IMR-90 (cell line): ENCODE measurements at regions not wholly inside any gene's neighbourhood (a gene's known extent, or its start where the extent isn't known, plus 50 kb on each side); places are given as distances from the start of the nearest gene placed in this dataset.

Source experiments
- ATAC-seq: fragments of 200-7000 bp; cut with Tn5 transposase; 2 replicates; pipeline ENCODE4 v1.9.1; 2020; ENCODE audit warnings: low read depth, mild to moderate bottlenecking, moderate library complexity
- BruUV-seq: library from RNA; stranded (reverse); fragments of 400-500 nt; replicated peaks from 2 replicates; lab custom pipeline; 2021; lab: Mats Ljungman, UMichigan
- CTCF ChIA-PET: fragments of 300-600 bp; formaldehyde crosslinking; extraction: SDS; loops from one replicate; lab custom pipeline; 2021; ENCODE audit warnings: antibody characterized with exemption; lab: Yijun Ruan, JAX
- POLR2A ChIA-PET: fragments of 300-600 bp; sonication (Branson Sonifier 250); formaldehyde crosslinking; loops from one replicate; lab custom pipeline; 2022; ENCODE audit warnings: antibody characterized with exemption; ENCODE audit not compliant: unreplicated experiment; lab: Charles Lee
- DNase-seq: peaks from one replicate; pipeline ENCODE4 v3.0.0; 2013
- H2AFZ ChIP-seq: replicated peaks from 2 replicates; pipeline ENCODE3; 2013; ENCODE audit warnings: low read length, mild to moderate bottlenecking; ENCODE audit not compliant: poor library complexity
- H2AK5ac ChIP-seq: 2 replicates; pipeline ENCODE4 v1.6.1; 2013; ENCODE audit warnings: low read depth, low read length, inconsistent platforms
- H2AK9ac ChIP-seq: replicated peaks from 2 replicates; pipeline ENCODE3; 2013; ENCODE audit warnings: mild to moderate bottlenecking, low read depth, low read length, moderate library complexity; ENCODE audit not compliant: poor library complexity
- H2BK120ac ChIP-seq: 2 replicates; pipeline ENCODE4 v1.6.1; 2013; ENCODE audit warnings: low read depth, low read length, inconsistent platforms
- H2BK15ac ChIP-seq: 3 replicates; pipeline ENCODE4 v1.6.1; 2013; ENCODE audit warnings: low read depth, low read length, inconsistent platforms
- H2BK20ac ChIP-seq: 2 replicates; pipeline ENCODE4 v1.6.1; 2013; ENCODE audit warnings: low read depth, mild to moderate bottlenecking, inconsistent platforms, low read length, moderate library complexity
- H2BK5ac ChIP-seq: 2 replicates; pipeline ENCODE4 v1.6.1; 2013; ENCODE audit warnings: mild to moderate bottlenecking, low read depth, low read length, inconsistent platforms; ENCODE audit not compliant: poor library complexity, severe bottlenecking
- H3K14ac ChIP-seq: replicated peaks from 2 replicates; pipeline ENCODE4 v1.6.1; 2013; ENCODE audit warnings: low read depth, low read length, inconsistent platforms
- H3K18ac ChIP-seq: 2 replicates; pipeline ENCODE4 v1.6.1; 2013; ENCODE audit warnings: low read depth, low read length, control low read depth
- H3K23ac ChIP-seq: 2 replicates; pipeline ENCODE4 v1.6.1; 2013; ENCODE audit warnings: low read depth, low read length, inconsistent platforms
- H3K27ac ChIP-seq: 2 replicates; pipeline ENCODE4 v1.5.1; 2013; ENCODE audit warnings: mild to moderate bottlenecking, control low read depth, low read length; ENCODE audit not compliant: insufficient read depth
- H3K27me3 ChIP-seq: 2 replicates; pipeline ENCODE4 v1.6.1; 2013; ENCODE audit warnings: low read length; ENCODE audit not compliant: control insufficient read depth, insufficient read depth
- H3K36me3 ChIP-seq: 2 replicates; pipeline ENCODE4 v1.6.1; 2013; ENCODE audit warnings: low read length, mixed read lengths; ENCODE audit not compliant: control insufficient read depth, insufficient read depth
- H3K4ac ChIP-seq: 2 replicates; pipeline ENCODE4 v1.6.1; 2013; ENCODE audit warnings: low read depth, low read length, inconsistent platforms
- H3K4me1 ChIP-seq: 2 replicates; pipeline ENCODE4 v1.6.1; 2013; ENCODE audit warnings: low read length, mixed read lengths; ENCODE audit not compliant: control insufficient read depth, insufficient read depth
- H3K4me2 ChIP-seq: 2 replicates; pipeline ENCODE4 v1.6.1; 2013; ENCODE audit warnings: low read depth, mild to moderate bottlenecking, control low read depth, low read length, moderate library complexity
- H3K4me3 ChIP-seq: 2 replicates; pipeline ENCODE4 v1.5.1; 2013; ENCODE audit warnings: low read depth, mild to moderate bottlenecking, control low read depth, low read length, moderate library complexity; ENCODE audit not compliant: insufficient read depth
- H3K56ac ChIP-seq: 2 replicates; pipeline ENCODE4 v1.6.1; 2013; ENCODE audit warnings: low read length, inconsistent platforms; ENCODE audit not compliant: insufficient read depth; ENCODE audit errors: extremely low read depth
- H3K79me1 ChIP-seq, 2 experiments: 2 replicates each; pipeline ENCODE4 v1.6.1; 2013; ENCODE audit warnings: low read length in 2 of 2, inconsistent platforms in 1 of 2, low read depth in 1 of 2
- H3K9ac ChIP-seq: 2 replicates; pipeline ENCODE4 v1.6.1; 2013; ENCODE audit warnings: low read depth, low read length, control low read depth
- H3K9me1 ChIP-seq: 2 replicates; pipeline ENCODE4 v1.6.1; 2013; ENCODE audit warnings: low read length, inconsistent platforms; ENCODE audit not compliant: insufficient read depth
- H3K9me3 ChIP-seq: 2 replicates; pipeline ENCODE4 v1.6.1; 2013; ENCODE audit warnings: low read length; ENCODE audit not compliant: control insufficient read depth, insufficient read depth
- H4K20me1 ChIP-seq: 2 replicates; pipeline ENCODE4 v1.6.1; 2013; ENCODE audit warnings: low read length, inconsistent platforms; ENCODE audit not compliant: insufficient read depth
- H4K5ac ChIP-seq: 2 replicates; pipeline ENCODE4 v1.6.1; 2013; ENCODE audit warnings: mild to moderate bottlenecking, low read depth, low read length, control low read depth
- H4K8ac ChIP-seq, 2 experiments: 2 replicates each; pipeline ENCODE4 v1.6.1; 2013; ENCODE audit warnings: low read depth in 2 of 2, low read length in 2 of 2, control low read depth in 1 of 2, inconsistent platforms in 1 of 2
- H4K91ac ChIP-seq: 2 replicates; pipeline ENCODE4 v1.6.1; 2013; ENCODE audit warnings: low read depth, low read length, inconsistent platforms; ENCODE audit not compliant: insufficient read depth
- BHLHE40 ChIP-seq: fragments of 150-350 bp; IDR thresholded peaks from 2 replicates; pipeline ENCODE4 v1.6.1; 2016; ENCODE audit warnings: mild to moderate bottlenecking, low read depth, low read length
- CEBPB ChIP-seq: IDR thresholded peaks from 2 replicates; pipeline ENCODE4 v1.6.1; 2012; ENCODE audit warnings: low read depth, low read length, improper control_type of control experiment
- CHD1 ChIP-seq: IDR thresholded peaks from 2 replicates; pipeline ENCODE4 v1.6.1; 2012; ENCODE audit warnings: low read depth, low read length, improper control_type of control experiment
- FOS ChIP-seq: fragments of 150-350 bp; IDR thresholded peaks from 2 replicates; pipeline ENCODE4 v1.6.1; 2016; ENCODE audit warnings: low read depth, low read length
- MAFK ChIP-seq: IDR thresholded peaks from 2 replicates; pipeline ENCODE4 v1.6.1; 2012; ENCODE audit warnings: low read depth, low read length, improper control_type of control experiment
- POLR2A ChIP-seq: IDR thresholded peaks from 2 replicates; pipeline ENCODE4 v1.6.1; 2012; ENCODE audit warnings: mild to moderate bottlenecking, low read depth, low read length
- RFX5 ChIP-seq: IDR thresholded peaks from 2 replicates; pipeline ENCODE4 v1.8.0; 2012; ENCODE audit warnings: low read depth, mild to moderate bottlenecking, low read length, moderate library complexity
- SMC3 ChIP-seq: fragments of 150-350 bp; IDR thresholded peaks from 2 replicates; pipeline ENCODE4 v1.6.1; 2016; ENCODE audit warnings: low read depth, mild to moderate bottlenecking, antibody characterized with exemption, low read length, moderate library complexity
- WGBS, 2 experiments: methylation state at CpG; one replicate each; pipeline versions ENCODE4 v1.1.5 to v1.1.7; 2013; ENCODE audit warnings: missing lambda C conversion rate in 2 of 2; ENCODE audit not compliant: insufficient read length in 1 of 2; ENCODE audit errors: extremely low coverage in 2 of 2; 5-methylcytosine and 5-hydroxymethylcytosine counted together
- dilution Hi-C: fragments of 300-500 bp; cut with HindIII; formaldehyde crosslinking; loops from one replicate; pipeline ENCODE4 v1.14.3; 2018; ENCODE audit warnings: low sequenced_read_pairs; ENCODE audit not compliant: unreplicated experiment
- in situ Hi-C: fragments of 300-500 bp; cut with MboI; formaldehyde crosslinking; loops from 3 replicates; pipeline ENCODE4 v1.14.3; 2019; ENCODE audit warnings: low sequenced_read_pairs, inconsistent platforms, mixed read lengths
- intact Hi-C: fragments of 100-400 bp; cut with micrococcal nuclease; formaldehyde crosslinking; loops from 2 replicates; pipeline ENCODE4 v1.10.0; 2022
- TF ChIP-seq, protein P1 (sequence below): fragments of 150-350 bp; IDR thresholded peaks from 2 replicates; pipeline ENCODE4 v1.6.1; 2016; ENCODE audit warnings: low read depth, mild to moderate bottlenecking, low read length, moderate library complexity, borderline replicate concordance
- TF ChIP-seq, protein P2 (sequence below): conservative IDR thresholded peaks from 2 replicates; pipeline ENCODE4 v1.5.1; 2012; ENCODE audit warnings: mild to moderate bottlenecking, low read depth, low read length, improper control_type of control experiment

DNA sequence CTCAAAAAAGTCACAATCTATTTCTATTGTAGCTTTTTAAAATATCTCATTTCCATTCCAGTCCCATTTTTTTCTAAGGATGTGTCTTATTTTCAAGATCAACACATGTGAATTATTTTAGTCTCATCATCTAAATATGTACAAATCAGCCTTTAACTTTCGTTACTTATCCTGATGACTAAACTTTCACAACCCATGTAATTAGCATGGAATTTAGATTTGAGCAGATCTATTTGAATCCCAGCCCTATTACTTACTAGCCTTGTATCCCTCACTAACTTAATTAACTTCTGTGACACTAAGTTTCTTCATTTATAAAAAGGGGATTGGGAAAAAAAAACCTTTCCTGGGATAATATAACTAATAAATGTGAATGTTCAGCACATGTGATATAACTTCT lies 81.1 kb downstream of the UFM1 start:
- Histone ChIP-seq H2AK5ac (no peak overlapping the region), H4K20me1 (no peaks in the 10 kb centered on the region), H3K4me3 (no peak overlapping the region), H3K9me1 (no peaks in the 10 kb centered on the region), H2BK15ac (no peak overlapping the region), H4K8ac (no peak overlapping the region), H3K18ac (no peak overlapping the region), H2AFZ (no peak overlapping the region), H4K5ac (no peak overlapping the region), H3K56ac (no peak overlapping the region), H2BK20ac (no peak overlapping the region), H3K4me2 (no peak overlapping the region), H3K79me1 (no peaks in the 10 kb centered on the region), H3K36me3 (no peaks in the 10 kb centered on the region), H3K4ac (no peak overlapping the region), H3K14ac (no peak overlapping the region), H3K27ac (no peak overlapping the region), H3K4me1 (no peaks in the 10 kb centered on the region), H3K9ac (no peak overlapping the region), H3K27me3 (no peaks in the 10 kb centered on the region), H2BK120ac (no peak overlapping the region), H2BK5ac (no peak overlapping the region), H4K91ac (no peak overlapping the region), H3K9me3 (no peaks in the 10 kb centered on the region), H2AK9ac (no peak overlapping the region), H3K23ac (no peak overlapping the region)
- CTCF ChIA-PET, result interaction anchor here (0.7 kb wide), 1 partner anchor 27 kb away, joined by 3 read pairs; no protein-coding TSS in a partner anchor
- dilution Hi-C loops, result no loop called here
- in situ Hi-C loops, result no loop called here
- TF ChIP-seq BHLHE40, result no peak
- no peak for TF ChIP-seq FOS
- TF ChIP-seq, protein P1, sequence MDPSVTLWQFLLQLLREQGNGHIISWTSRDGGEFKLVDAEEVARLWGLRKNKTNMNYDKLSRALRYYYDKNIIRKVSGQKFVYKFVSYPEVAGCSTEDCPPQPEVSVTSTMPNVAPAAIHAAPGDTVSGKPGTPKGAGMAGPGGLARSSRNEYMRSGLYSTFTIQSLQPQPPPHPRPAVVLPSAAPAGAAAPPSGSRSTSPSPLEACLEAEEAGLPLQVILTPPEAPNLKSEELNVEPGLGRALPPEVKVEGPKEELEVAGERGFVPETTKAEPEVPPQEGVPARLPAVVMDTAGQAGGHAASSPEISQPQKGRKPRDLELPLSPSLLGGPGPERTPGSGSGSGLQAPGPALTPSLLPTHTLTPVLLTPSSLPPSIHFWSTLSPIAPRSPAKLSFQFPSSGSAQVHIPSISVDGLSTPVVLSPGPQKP, result no peak
- no peak for TF ChIP-seq MAFK
- no peak for TF ChIP-seq RFX5
- TF ChIP-seq, protein P2, sequence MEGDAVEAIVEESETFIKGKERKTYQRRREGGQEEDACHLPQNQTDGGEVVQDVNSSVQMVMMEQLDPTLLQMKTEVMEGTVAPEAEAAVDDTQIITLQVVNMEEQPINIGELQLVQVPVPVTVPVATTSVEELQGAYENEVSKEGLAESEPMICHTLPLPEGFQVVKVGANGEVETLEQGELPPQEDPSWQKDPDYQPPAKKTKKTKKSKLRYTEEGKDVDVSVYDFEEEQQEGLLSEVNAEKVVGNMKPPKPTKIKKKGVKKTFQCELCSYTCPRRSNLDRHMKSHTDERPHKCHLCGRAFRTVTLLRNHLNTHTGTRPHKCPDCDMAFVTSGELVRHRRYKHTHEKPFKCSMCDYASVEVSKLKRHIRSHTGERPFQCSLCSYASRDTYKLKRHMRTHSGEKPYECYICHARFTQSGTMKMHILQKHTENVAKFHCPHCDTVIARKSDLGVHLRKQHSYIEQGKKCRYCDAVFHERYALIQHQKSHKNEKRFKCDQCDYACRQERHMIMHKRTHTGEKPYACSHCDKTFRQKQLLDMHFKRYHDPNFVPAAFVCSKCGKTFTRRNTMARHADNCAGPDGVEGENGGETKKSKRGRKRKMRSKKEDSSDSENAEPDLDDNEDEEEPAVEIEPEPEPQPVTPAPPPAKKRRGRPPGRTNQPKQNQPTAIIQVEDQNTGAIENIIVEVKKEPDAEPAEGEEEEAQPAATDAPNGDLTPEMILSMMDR, result no peak
- no peak for TF ChIP-seq CEBPB
- TF ChIP-seq POLR2A, result no peak
- TF ChIP-seq SMC3, result no peak
- no peak for TF ChIP-seq CHD1
- no peak for ATAC-seq
- intact Hi-C loops, result no loop called here
- DNase-seq, result no peak
- POLR2A ChIA-PET, result no interaction called here
- BruUV-seq, result no TSS peak
- WGBS, 2 experiments, result no CpG with 5 or more reads among the region's 1 CpG
